ENCODE measurements at regions not wholly inside any gene's neighbourhood (a gene's known extent, or its start where the extent isn't known, plus 50 kb on each side); places are given as distances from the start of the nearest gene placed in this dataset.

DNA sequence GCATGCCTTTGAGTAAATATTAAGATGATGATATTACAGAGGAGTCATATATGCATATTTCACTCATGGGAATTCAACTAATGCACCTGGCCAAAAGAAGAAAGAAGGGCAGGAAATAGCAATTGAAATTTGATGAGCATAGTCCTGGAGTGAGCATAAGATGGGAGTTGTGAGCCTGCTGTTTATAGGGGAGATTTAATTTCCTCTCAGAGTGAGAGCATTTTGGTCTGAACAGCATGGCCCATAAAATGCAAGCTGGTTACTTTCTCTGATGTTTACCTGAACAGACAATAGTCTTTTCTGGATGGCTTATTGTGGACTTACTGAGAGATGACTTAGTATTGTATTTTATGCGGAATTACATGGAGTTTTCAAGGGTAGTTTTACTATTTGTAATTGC lies 53.6 kb downstream of the FHIP1A start:
- TF ChIP-seq CTCF (conservative IDR thresholded peaks at IDR 0.05; ENCODE audit: low read depth, low read length) (no peak), EZH2 (IDR thresholded peaks at IDR 0.05; ENCODE audit: borderline replicate concordance, low read depth, low read length, poor library complexity, severe bottlenecking) (no peak)

Data from A673 (cell line).